ENCODE measurements at regions not wholly inside any gene's neighbourhood (a gene's known extent, or its start where the extent isn't known, plus 50 kb on each side); places are given as distances from the start of the nearest gene placed in this dataset.

GRCh38 chr13:61838568-61838967 lies 422.9 kb upstream of the PCDH20 start:
- H3K27ac ChIP-seq (ENCODE audit: low read depth, low read length), result no peak overlapping the region
- no peaks in the 10 kb centered on the region for H3K79me2 ChIP-seq (ENCODE audit: insufficient read depth, low read length)
- no peak overlapping the region for H3K4me3 ChIP-seq (ENCODE audit: insufficient read depth, low read length)
- H4K20me1 ChIP-seq (ENCODE audit: insufficient read depth, low read length), result no peaks in the 10 kb centered on the region
- no peak for DNase-seq (ENCODE audit: insufficient read length, low spot score, missing footprints)
- no peak overlapping the region for H3K4me2 ChIP-seq (ENCODE audit: insufficient read depth, low read length)
- TF ChIP-seq CTCF (IDR thresholded peaks at IDR 0.05; ENCODE audit: extremely low read depth, low read depth, low read length), result no peak
- no peaks in the 10 kb centered on the region for H3K9me3 ChIP-seq (ENCODE audit: low read depth, low read length)
- no peaks in the 10 kb centered on the region for H3K27me3 ChIP-seq (ENCODE audit: insufficient read depth, low read length)
- no peak overlapping the region for H2AFZ ChIP-seq (ENCODE audit: low read length)
- H3K36me3 ChIP-seq (ENCODE audit: insufficient read depth, low read length), result no peaks in the 10 kb centered on the region
- H3K4me1 ChIP-seq (ENCODE audit: insufficient read depth, low read length), result no peaks in the 10 kb centered on the region

GRCh38 chr13:61833228-61833627 lies 417.6 kb upstream of the PCDH20 start:
- Histone ChIP-seq H3K27ac (ENCODE audit: low read depth, low read length) (no peak overlapping the region), H3K4me3 (ENCODE audit: insufficient read depth, low read length) (no peak overlapping the region), H3K79me2 (ENCODE audit: insufficient read depth, low read length) (no peaks in the 10 kb centered on the region), H3K9me3 (ENCODE audit: low read depth, low read length) (no peaks in the 10 kb centered on the region), H3K4me1 (ENCODE audit: insufficient read depth, low read length) (no peaks in the 10 kb centered on the region), H3K4me2 (ENCODE audit: insufficient read depth, low read length) (no peak overlapping the region), H2AFZ (ENCODE audit: low read length) (no peak overlapping the region), H3K27me3 (ENCODE audit: insufficient read depth, low read length) (no peaks in the 10 kb centered on the region), H3K36me3 (ENCODE audit: insufficient read depth, low read length) (no peaks in the 10 kb centered on the region), H4K20me1 (ENCODE audit: insufficient read depth, low read length) (no peaks in the 10 kb centered on the region)
- TF ChIP-seq CTCF (IDR thresholded peaks at IDR 0.05; ENCODE audit: extremely low read depth, low read depth, low read length), result no peak
- DNase-seq (ENCODE audit: insufficient read length, low spot score, missing footprints), result no peak

- no peaks in the 10 kb centered on the region for H3K27me3 ChIP-seq (ENCODE audit: insufficient read depth, low read length)
- H2AFZ ChIP-seq (ENCODE audit: low read length), result no peak overlapping the region
- no peak overlapping the region for H3K27ac ChIP-seq (ENCODE audit: low read depth, low read length)
- no peak for DNase-seq (ENCODE audit: insufficient read length, low spot score, missing footprints)
- no peaks in the 10 kb centered on the region for H3K36me3 ChIP-seq (ENCODE audit: insufficient read depth, low read length)
- H3K4me1 ChIP-seq (ENCODE audit: insufficient read depth, low read length), result no peaks in the 10 kb centered on the region
- H3K4me2 ChIP-seq (ENCODE audit: insufficient read depth, low read length), result no peak overlapping the region
- no peaks in the 10 kb centered on the region for H4K20me1 ChIP-seq (ENCODE audit: insufficient read depth, low read length)
- no peaks in the 10 kb centered on the region for H3K9me3 ChIP-seq (ENCODE audit: low read depth, low read length)
- no peaks in the 10 kb centered on the region for H3K79me2 ChIP-seq (ENCODE audit: insufficient read depth, low read length)
- H3K4me3 ChIP-seq (ENCODE audit: insufficient read depth, low read length), result no peak overlapping the region
- no peak for TF ChIP-seq CTCF (IDR thresholded peaks at IDR 0.05; ENCODE audit: extremely low read depth, low read depth, low read length)
These were observed 415.4 kb upstream of the PCDH20 start for GRCh38 chr13:61831026-61831425.

- Histone ChIP-seq H3K27me3 (ENCODE audit: insufficient read depth, low read length) (no peaks in the 10 kb centered on the region), H3K4me1 (ENCODE audit: insufficient read depth, low read length) (no peaks in the 10 kb centered on the region), H3K9me3 (ENCODE audit: low read depth, low read length) (no peaks in the 10 kb centered on the region), H3K79me2 (ENCODE audit: insufficient read depth, low read length) (no peaks in the 10 kb centered on the region), H2AFZ (ENCODE audit: low read length) (no peak overlapping the region), H4K20me1 (ENCODE audit: insufficient read depth, low read length) (no peaks in the 10 kb centered on the region), H3K4me2 (ENCODE audit: insufficient read depth, low read length) (no peak overlapping the region), H3K4me3 (ENCODE audit: insufficient read depth, low read length) (no peak overlapping the region), H3K27ac (ENCODE audit: low read depth, low read length) (no peak overlapping the region), H3K36me3 (ENCODE audit: insufficient read depth, low read length) (no peaks in the 10 kb centered on the region)
- no peak for DNase-seq (ENCODE audit: insufficient read length, low spot score, missing footprints)
- no peak for TF ChIP-seq CTCF (IDR thresholded peaks at IDR 0.05; ENCODE audit: extremely low read depth, low read depth, low read length)
These were observed 414.8 kb upstream of the PCDH20 start for GRCh38 chr13:61830475-61830874.

Measured in osteoblast (primary cell).